Osteocyte (in vitro differentiated cells): ENCODE measurements at regions not wholly inside any gene's neighbourhood (a gene's known extent, or its start where the extent isn't known, plus 50 kb on each side); places are given as distances from the start of the nearest gene placed in this dataset.

Source experiments
- DNase-seq: peaks from one replicate; pipeline ENCODE4 v3.0.0; 2021; ENCODE audit warnings: mixed read lengths; ENCODE audit not compliant: unreplicated experiment; ENCODE audit errors: extremely low spot score
- H3K27ac Mint-ChIP-seq: one replicate; pipeline ENCODE4 v1.8.0; 2021; ENCODE audit warnings: mild to moderate bottlenecking, mixed read lengths; ENCODE audit not compliant: unreplicated experiment
- H3K27me3 Mint-ChIP-seq: one replicate; pipeline ENCODE4 v1.8.0; 2021; ENCODE audit warnings: mixed read lengths; ENCODE audit not compliant: unreplicated experiment
- H3K36me3 Mint-ChIP-seq: one replicate; pipeline ENCODE4 v1.8.0; 2021; ENCODE audit warnings: mixed read lengths; ENCODE audit not compliant: unreplicated experiment
- H3K4me1 Mint-ChIP-seq: one replicate; pipeline ENCODE4 v1.8.0; 2021; ENCODE audit warnings: mixed read lengths; ENCODE audit not compliant: unreplicated experiment
- H3K4me3 Mint-ChIP-seq: one replicate; pipeline ENCODE4 v1.8.0; 2021; ENCODE audit warnings: mild to moderate bottlenecking, moderate library complexity, mixed read lengths; ENCODE audit not compliant: unreplicated experiment
- H3K9me3 Mint-ChIP-seq: one replicate; pipeline ENCODE4 v1.8.0; 2021; ENCODE audit warnings: mixed read lengths; ENCODE audit not compliant: unreplicated experiment
- TF ChIP-seq, protein P1 (sequence below): fragments of 200-600 bp; sonication (generic); IDR thresholded peaks from 2 replicates; pipeline ENCODE4 v1.5.0; 2021; ENCODE audit warnings: antibody characterized with exemption, mild to moderate bottlenecking, moderate library complexity

DNA sequence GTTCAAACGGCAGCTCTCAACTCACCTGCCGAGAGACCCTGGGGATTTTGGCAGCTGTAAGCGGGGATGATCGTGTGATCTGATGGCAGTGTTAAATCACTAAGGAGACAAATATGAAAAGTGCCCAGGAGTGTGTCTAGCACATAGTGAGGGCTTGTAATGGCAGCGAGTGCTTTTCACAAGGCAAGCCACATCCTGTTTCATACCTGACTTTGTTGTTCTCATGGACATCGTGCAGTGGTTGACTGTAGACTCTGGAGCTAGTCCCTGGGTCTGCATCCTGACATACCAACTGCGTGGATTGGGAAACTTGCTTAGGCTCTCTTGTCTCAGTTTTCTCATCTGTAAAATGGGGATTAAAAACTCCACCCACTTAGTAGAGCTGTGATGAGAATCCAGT is 148.5 kb downstream of the VRK1 start:
- no peak overlapping the region for H3K27ac Mint-ChIP-seq
- H3K4me3 Mint-ChIP-seq = no peak overlapping the region
- no peak for DNase-seq
- TF ChIP-seq, protein P1, sequence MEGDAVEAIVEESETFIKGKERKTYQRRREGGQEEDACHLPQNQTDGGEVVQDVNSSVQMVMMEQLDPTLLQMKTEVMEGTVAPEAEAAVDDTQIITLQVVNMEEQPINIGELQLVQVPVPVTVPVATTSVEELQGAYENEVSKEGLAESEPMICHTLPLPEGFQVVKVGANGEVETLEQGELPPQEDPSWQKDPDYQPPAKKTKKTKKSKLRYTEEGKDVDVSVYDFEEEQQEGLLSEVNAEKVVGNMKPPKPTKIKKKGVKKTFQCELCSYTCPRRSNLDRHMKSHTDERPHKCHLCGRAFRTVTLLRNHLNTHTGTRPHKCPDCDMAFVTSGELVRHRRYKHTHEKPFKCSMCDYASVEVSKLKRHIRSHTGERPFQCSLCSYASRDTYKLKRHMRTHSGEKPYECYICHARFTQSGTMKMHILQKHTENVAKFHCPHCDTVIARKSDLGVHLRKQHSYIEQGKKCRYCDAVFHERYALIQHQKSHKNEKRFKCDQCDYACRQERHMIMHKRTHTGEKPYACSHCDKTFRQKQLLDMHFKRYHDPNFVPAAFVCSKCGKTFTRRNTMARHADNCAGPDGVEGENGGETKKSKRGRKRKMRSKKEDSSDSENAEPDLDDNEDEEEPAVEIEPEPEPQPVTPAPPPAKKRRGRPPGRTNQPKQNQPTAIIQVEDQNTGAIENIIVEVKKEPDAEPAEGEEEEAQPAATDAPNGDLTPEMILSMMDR = no peak
- peaks cover 5% of the 10 kb centered on the region for H3K9me3 Mint-ChIP-seq
- no peaks in the 10 kb centered on the region for H3K36me3 Mint-ChIP-seq
- no peaks in the 10 kb centered on the region for H3K27me3 Mint-ChIP-seq
- no peaks in the 10 kb centered on the region for H3K4me1 Mint-ChIP-seq

DNA sequence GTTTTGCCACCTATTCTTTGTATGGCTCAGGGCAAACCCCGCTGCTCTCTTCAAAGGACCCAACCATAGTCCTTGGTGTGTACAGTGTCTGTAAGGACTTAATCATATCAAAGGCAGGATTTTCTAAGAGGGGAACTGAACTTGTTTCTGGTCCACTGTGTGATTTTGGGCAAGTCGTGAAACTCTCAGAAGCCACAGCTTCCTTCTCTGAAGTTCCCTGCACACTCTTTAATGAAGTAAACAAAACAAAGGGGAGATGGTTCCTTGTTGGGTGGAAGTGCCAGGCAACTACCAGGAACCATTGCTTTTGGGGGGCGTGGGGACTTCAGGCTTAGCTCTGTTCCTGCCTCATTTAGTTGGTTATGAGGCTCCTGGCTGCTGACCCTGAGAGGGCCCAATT is 152.4 kb downstream of the VRK1 start:
- Mint-ChIP-seq H3K9me3 (no peaks in the 10 kb centered on the region), H3K27me3 (no peaks in the 10 kb centered on the region), H3K27ac (no peak overlapping the region), H3K4me3 (no peak overlapping the region), H3K36me3 (no peaks in the 10 kb centered on the region), H3K4me1 (no peaks in the 10 kb centered on the region)
- DNase-seq = no peak
- TF ChIP-seq, protein P1 = no peak

DNA sequence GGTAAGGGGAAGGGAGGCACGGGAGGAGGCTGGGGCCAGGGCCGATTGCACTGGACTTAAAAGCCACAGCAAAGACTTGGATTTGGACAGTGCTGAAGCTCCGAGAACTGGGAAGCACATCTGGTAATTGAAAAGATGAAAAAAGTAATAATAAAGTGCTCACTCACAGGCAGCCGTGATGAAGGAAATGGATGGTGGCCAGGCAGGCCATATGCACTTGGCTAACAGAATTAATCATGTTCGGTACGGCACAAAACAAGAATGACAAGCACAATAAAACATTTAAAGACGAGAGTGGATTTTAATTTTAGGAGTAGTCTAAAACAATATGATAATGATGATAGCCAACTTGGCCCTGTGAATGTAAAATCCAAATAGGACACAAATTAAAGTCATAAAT is 154.3 kb downstream of the VRK1 start:
- Mint-ChIP-seq H3K27me3 (no peaks in the 10 kb centered on the region), H3K36me3 (no peaks in the 10 kb centered on the region), H3K4me1 (no peaks in the 10 kb centered on the region), H3K9me3 (peaks cover 5% of the 10 kb centered on the region), H3K27ac (no peak overlapping the region), H3K4me3 (no peak overlapping the region)
- DNase-seq = peak; percentile 62
- TF ChIP-seq, protein P1 = no peak

DNA sequence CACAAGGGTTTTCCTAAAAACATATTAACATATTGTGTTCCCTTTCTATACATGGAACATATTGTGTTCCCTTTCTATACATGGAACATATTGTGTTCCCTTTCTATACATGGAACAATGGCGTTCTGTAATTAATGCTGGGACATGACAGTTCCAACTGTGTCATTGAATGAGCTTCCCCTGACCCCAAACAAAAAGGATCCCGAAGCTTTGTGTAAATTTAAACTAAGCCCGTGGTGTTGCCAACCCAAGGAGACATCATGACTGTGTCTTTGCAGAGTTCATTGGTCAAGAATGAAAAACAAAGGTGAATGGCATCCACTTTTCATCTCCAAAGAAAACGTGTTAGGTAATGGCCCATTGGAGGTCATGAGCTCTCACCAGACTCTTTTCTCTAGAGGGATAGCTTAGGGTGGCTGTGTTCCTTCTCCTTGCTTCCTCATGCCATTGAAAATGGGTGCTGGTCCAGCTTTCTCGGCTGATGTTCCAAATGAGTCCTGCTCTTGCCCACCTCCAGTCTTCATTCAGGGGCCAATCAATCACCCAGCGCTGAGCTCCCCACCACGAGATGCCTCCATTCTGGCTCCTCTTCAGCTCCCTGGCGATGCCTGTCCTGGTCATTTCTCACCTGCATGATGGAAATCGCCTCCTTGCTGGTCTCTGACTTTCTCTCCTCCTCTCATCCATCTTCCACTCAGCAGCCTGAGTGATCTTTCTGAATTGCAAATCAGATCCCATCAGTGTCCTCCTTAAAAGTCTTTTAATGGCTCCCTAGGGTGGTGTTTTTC is 156.1 kb downstream of the VRK1 start:
- Mint-ChIP-seq H3K4me1 (no peaks in the 10 kb centered on the region), H3K27me3 (no peaks in the 10 kb centered on the region), H3K9me3 (peaks cover 9% of the 10 kb centered on the region), H3K27ac (no peak overlapping the region), H3K36me3 (no peaks in the 10 kb centered on the region), H3K4me3 (no peak overlapping the region)
- TF ChIP-seq, protein P1 = no peak
- DNase-seq = peak; percentile 70

DNA sequence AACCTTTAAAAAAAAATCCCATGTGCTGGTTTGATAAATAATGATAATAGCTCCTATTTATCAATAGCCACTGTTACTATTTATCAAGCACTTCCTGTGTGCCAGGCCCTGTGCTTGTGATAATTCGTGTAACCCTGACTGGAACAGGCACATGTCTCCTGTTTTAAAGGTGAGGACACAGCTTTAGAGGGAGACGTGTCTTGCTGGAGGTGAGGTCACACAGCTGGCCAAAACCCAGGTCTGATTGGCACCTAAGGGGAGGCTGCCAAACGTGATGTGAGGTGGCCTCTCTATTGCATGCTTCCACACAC is 156.6 kb downstream of the VRK1 start:
- peaks cover 9% of the 10 kb centered on the region for H3K9me3 Mint-ChIP-seq
- TF ChIP-seq, protein P1 = no peak
- H3K4me1 Mint-ChIP-seq = no peaks in the 10 kb centered on the region
- H3K27ac Mint-ChIP-seq = no peak overlapping the region
- no peaks in the 10 kb centered on the region for H3K27me3 Mint-ChIP-seq
- no peak for DNase-seq
- no peak overlapping the region for H3K4me3 Mint-ChIP-seq
- H3K36me3 Mint-ChIP-seq = no peaks in the 10 kb centered on the region
